Activated naive CD4-positive, alpha-beta T cell treated with Interleukin-2 at 50 U/mL for 16 hours (primary cell): ENCODE measurements at regions not wholly inside any gene's neighbourhood (a gene's known extent, or its start where the extent isn't known, plus 50 kb on each side); places are given as distances from the start of the nearest gene placed in this dataset.
"Not testable (repeated sequence)": the region's sequence is repeated elsewhere in the genome, so short reads cannot be mapped to it uniquely, and the experiment has no call there.

Experiments
- DNase-seq: peaks from one replicate; pipeline ENCODE4 v3.0.0-alpha.2; 2020

GRCh38 chr14:48149624-48150023 lies 474.2 kb upstream of the MDGA2 start:
- not testable (repeated sequence) for DNase-seq

DNA sequence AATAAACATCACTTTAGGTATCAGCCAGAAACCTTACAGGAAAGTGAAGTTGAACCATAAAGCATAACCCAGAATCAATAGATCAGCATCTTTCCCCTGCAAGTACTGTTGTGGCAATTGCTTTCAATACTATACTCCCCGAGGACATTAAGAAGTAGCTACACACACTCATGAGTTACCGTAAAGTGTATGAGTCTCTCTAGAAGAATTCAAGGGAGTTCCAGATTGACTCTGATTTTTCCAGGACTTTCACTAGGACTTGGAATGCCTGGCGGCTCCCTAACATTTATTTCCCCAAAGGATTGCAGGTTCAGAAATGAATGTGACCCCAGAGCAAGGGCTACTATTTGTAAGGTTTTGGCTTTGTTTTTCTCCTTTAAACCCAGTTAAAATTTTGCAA lies 465.4 kb upstream of the MDGA2 start:
- no peak for DNase-seq

DNA sequence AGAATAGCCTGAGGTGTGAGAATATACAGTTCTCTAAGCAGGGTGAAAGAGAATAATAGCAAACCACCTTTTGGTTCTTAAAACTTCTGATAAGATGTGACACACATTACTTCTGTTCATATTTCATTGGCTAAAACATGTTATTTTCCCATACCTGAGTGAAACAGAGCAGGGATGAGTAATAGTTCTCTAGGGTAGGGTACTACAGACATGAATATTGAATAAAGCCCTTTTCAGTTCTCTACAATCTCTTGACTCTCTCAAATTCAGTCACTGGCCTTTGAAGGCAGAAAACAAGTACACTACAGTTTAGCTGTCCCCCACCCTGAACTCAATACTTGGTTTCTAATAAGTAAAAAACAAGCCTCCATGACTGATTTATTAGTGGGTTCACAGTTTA lies 454.1 kb upstream of the MDGA2 start:
- no peak for DNase-seq

DNA sequence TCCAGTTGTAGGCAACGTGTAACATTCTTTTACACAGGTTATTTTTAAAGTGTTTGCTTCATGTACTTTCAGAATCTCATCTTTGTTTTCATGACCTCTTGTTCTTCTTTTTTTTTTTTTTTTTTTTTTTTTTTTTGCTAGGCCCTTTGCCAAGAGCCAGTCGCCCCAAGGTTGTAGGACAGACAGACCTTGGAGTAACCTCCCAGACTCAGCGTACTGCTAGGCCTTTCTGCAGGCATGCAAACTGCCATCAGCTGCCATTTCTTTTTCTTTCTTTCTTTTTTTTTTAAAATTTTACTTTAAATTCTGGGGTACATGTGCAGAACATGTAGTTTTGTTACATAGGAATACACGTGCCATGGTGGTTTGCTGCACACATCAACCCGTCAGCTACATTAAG lies 452.3 kb upstream of the MDGA2 start:
- no peak for DNase-seq

DNA sequence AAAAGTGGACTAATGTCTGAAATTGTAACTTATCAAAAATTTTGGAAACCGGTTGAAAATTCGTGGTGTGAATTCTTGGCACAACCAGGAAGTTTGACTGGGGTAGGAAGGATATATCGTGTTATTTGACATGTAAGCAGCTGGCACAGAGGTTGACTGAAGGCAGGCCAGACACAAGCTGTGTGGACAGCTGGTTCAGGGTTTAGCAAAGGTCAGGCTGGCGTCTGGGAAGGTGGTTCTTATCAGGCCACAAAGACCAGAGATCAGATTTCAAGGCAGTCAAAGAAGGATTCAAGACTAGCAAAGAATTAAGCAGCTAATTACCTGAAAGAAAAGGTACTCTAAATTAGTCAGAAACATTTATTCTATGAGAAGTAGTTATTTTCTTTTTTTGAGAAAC lies 450.2 kb upstream of the MDGA2 start:
- DNase-seq: no peak

DNA sequence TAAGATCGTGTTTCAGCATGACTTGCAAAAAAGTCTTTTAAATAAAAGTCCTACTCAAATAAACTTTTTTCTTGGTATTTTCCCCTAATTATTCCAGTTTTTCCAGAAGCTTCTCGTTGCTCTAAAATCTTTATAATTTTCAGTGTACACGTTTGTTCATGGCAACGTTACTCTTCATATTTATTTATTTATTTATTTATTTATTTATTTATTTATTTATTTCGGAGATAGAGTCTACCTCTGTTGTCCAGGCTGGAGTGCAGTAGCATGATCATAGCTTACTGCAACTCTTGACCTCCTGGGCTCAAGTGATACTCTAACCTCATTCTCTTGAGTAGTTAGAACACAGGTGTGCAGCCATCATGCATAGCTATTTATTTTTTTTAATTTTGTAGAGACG lies 438.3 kb upstream of the MDGA2 start:
- DNase-seq: no peak

- no peak for DNase-seq
These were observed 435.7 kb upstream of the MDGA2 start for GRCh38 chr14:48111151-48111550.

GRCh38 chr14:48107646-48108045 lies 432.2 kb upstream of the MDGA2 start:
- DNase-seq: no peak

DNA sequence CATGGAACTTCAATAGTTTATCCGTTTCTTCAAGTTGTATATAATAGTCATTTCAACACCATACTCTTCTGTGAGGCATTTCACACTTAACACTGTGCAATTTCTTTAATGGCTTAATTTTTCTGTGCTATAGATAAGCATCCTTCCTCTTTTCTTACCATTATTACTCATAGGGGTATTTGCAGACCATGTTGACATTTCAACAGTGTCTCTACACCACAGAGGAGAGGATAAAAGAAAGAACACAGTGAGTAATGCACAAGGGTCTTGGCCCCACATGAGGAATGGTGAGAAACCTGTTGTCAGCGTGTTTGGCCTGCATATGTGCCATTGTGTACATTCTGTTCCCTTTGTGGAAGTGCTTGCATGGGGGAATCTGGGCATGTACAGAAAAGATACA lies 421.5 kb upstream of the MDGA2 start:
- DNase-seq: no peak

DNA sequence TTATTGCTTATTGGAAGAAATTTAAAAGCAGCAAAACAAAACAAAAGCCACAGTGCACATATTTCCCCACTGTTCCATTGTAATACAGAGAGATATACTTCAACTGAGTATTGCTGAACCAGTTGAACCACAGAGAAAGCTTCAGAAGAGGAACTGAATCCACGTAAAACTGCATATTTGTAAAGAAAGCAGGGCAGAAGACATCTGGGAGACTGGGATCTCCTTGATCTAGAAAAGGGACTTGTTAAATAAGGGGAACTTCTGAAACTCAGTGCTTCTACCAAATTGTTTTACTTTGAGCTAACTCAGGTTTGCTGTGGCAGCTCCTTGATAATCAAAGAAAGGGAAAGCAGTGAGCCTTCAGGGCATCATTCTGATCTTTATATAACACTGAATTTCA lies 411.1 kb upstream of the MDGA2 start:
- DNase-seq: no peak

DNA sequence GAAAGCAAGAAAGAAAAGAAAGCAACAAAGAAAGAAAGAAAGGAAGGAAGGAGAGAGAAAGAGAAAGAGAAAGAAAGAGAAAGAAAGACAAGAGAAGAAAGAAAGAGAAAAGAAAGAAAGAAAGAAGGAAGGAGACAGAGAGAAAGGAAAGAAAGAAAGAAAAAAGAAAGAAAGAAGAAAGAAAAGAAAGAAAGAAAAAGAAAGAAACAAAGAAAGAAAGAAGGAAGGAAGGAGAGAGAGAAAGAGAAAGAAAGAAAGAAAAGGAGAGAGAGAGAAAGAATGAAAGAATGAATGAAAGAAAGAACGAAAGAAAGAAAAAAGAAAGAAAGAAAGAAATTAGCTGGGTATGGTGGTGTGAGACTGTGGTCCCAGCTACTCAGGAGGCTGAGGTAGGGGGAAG lies 400.1 kb upstream of the MDGA2 start:
- no peak for DNase-seq

DNA sequence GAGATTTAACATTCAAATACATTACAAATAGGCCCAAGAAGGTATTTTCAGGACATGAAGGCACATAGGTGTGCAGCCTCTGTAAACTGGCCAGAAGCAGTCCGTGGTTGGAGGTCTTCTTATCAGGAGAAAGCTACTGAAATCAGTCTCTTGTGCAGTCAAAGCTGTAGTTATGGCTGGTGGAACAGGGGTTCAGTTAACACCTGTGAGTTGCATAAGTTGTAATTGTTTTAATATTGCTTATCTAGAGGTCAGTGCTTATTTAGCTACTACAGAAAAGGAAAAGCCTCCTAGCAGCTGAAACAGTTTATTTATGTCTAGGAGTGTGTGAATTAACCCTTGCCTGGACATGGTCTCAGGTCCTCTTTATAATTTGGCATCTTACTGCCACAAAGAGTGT lies 377.6 kb upstream of the MDGA2 start:
- DNase-seq: no peak

DNA sequence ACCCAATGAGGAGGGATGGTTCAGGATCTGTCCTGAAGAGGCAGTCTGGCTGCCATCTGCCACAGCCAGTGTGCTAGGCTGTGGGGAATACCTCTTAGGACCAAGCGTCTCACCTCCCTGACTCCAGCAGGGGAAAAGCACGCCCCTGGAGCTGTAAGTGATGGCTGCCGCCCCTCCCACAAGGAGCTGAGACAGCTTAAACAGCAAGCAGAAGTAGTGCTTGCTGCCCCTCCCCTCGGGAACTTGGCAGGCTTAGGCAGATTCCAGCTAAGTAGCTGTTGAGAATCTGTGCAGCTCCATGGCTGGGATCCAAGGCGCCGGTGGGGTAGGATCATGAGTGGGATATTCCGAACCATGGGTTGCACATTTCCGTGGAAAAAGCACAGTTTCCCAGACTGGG lies 360.4 kb upstream of the MDGA2 start:
- no peak for DNase-seq

GRCh38 chr14:48027115-48027514 lies 351.7 kb upstream of the MDGA2 start:
- DNase-seq: no peak

GRCh38 chr14:48023881-48024280 lies 348.5 kb upstream of the MDGA2 start:
- no peak for DNase-seq

DNA sequence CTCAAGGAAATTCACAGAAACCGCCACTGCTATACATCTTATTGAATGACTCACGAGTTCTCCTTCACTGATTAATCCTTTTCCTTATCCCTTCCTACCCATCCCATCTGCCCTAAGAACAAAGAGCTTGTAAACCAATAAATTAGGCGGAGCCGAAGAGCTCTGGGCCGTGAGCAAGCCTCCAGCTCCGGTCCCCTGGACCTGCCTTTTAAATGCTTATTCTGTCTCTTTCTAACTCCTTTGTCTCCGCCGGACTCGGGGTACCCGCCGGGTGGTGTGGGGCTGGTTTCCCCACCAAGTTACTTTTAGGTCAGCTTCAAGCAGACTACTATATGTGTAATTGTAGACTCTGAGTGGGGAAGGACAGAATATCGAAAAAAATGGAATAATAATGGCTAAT lies 336.1 kb upstream of the MDGA2 start:
- not testable (repeated sequence) for DNase-seq

DNA sequence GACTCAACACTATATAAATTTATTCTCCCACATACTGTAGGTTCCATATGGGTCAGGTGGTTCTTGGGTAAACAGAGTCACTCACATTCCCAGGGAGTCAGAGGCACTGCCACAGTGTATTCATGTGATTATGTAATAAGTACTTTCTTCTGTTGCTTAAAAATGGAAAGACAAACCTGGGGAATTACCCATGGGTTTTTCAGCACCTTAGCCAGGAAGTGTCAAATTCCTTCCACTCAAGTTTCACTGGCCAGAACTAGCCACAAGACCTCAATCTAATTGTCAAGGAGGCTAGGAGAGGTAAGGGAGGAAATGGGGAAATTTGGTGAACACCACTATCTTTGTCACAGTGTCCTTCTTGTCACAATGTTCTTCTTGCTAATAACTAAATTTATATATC lies 333.2 kb upstream of the MDGA2 start:
- no peak for DNase-seq

GRCh38 chr14:48005986-48006385 lies 330.6 kb upstream of the MDGA2 start:
- DNase-seq: no peak

DNA sequence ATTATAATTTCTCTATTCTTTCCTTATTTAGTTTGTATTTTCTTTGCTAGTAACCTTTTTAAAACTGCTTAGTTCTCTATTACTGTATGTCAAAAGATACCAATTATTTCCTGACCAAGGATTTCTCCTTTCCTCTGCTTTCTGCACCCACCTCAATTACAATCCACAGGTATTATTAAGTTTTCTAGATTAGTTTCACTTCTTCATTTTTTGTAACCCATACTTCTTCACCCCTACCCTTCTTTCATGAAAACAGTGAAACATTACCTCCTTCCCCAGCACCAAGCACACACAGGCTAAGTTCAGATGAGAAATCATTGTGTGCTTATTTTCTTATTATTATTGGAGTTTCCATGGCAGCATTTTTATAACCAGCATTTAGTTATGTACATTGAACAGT lies 318.5 kb upstream of the MDGA2 start:
- no peak for DNase-seq

GRCh38 chr14:47988175-47988574 lies 312.8 kb upstream of the MDGA2 start:
- no peak for DNase-seq

DNA sequence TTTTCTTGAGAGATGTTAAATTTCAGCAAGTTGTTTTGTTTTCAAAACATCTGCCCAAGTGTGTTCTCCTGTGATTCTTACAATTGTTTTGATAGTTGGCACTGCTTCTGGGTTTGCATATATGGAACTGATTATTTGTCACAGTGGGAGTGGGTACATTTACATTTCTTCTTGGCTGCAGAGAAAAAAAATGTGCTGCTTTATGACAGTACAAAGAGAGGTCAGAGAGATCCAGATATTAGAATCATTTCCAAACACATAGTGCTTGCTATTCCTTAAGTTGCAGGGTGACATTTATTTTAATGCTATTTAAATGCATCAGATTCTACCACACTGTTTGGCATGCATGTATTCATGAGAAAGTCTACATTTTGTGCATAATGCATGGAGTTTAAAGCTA lies 303.5 kb upstream of the MDGA2 start:
- no peak for DNase-seq

DNA sequence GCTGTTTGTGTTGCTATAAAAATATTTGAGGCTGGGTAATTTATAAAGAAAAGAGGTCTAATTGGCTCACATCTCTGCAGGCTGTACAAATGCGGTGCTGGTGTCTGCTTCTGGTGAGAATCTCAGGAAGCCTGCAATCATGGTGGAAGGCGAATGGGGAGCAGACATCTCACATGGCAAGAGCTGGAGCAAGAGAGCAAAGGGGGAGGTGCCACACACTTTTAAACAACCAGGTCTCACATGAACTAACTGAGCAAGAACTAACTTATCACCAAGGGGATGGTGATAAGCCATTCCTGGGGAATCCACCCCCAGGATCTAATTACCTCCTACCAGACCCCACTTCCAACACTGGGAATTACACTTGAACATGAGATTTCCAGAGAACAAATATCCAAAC lies 300.7 kb upstream of the MDGA2 start:
- no peak for DNase-seq

GRCh38 chr14:47966076-47966810 lies 290.8 kb upstream of the MDGA2 start:
- no peak for DNase-seq

DNA sequence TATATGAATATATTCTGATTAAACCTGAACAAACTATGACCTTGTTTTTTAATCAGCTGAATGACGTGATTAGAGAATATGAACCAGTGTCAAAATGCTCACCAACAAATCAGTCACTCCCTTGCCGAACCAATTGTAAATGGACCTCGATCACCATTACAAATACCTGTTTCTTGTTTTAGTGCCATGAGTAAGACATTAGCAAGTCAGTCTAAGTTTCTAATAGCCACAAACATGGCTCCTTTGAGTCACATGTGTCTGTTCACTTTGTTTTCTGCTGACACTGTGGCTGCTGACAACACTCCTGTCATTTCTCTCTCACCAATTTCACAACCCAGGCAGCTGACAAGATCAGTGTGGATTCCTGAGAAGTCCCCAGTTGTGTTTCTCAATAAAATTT lies 286.2 kb upstream of the MDGA2 start:
- DNase-seq: no peak

- no peak for DNase-seq
These were observed 284.3 kb upstream of the MDGA2 start for GRCh38 chr14:47959740-47960139.

DNA sequence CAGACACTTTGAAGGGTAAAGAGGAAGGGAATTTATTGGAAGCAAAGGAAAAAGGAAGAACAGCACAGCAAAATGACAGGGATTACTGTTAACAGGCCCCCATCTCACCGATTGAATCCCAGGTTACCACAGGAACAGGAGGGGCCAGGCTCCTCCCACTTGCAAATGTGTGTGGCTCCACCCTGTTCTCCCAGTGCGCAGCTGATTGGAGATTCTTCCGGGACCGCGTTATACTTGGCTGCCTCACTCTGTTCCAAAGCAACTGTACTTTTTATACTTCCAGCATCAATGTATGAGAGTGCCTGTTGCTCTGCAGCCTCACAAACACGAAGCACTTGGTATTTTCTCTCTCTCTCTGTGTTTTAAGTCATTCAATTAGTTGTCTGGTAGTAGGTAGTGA lies 273.6 kb upstream of the MDGA2 start:
- no peak for DNase-seq
